Tibial nerve (tissue), 4 donors: ENCODE measurements at regions not wholly inside any gene's neighbourhood (a gene's known extent, or its start where the extent isn't known, plus 50 kb on each side); places are given as distances from the start of the nearest gene placed in this dataset.

Experiments
- DNase-seq, 2 donors: peaks; one replicate each; pipeline ENCODE4 v3.0.0-alpha.2; 2019; ENCODE audit warnings: low spot score in 2 of 2
- H3K27ac ChIP-seq, 4 donors: fragments of 200-600 bp; sonication (generic) in 3 of 4; one replicate each; pipeline ENCODE4 v1.5.1; 2017 to 2019; ENCODE audit warnings: mild to moderate bottlenecking in 1 of 4
- H3K27me3 ChIP-seq, 2 donors: fragments of 200-600 bp; sonication (generic) in 1 of 2; one replicate each; pipeline versions ENCODE4 v1.5.1 to v1.6.0; 2017 to 2019
- H3K36me3 ChIP-seq, 3 donors: fragments of 200-600 bp; sonication (generic); one replicate each; pipeline ENCODE4 v1.5.1; 2018 to 2019
- H3K4me1 ChIP-seq, 4 donors: fragments of 200-600 bp; sonication (generic) in 3 of 4; one replicate each; pipeline ENCODE4 v1.5.1; 2017 to 2019
- H3K4me3 ChIP-seq, 4 donors: fragments of 200-600 bp; sonication (generic) in 3 of 4; one replicate each; pipeline ENCODE4 v1.5.1; 2017 to 2019; ENCODE audit warnings: mild to moderate bottlenecking in 1 of 4, moderate library complexity in 1 of 4
- H3K9me3 ChIP-seq, 4 donors: fragments of 200-600 bp; sonication (generic) in 3 of 4; one replicate each; pipeline ENCODE4 v1.5.1; 2017 to 2019
- EP300 ChIP-seq, 2 donors: sonication (generic); formaldehyde crosslinking; IDR thresholded peaks; one replicate each; pipeline ENCODE4 v1.6.1; 2017; ENCODE audit warnings: antibody characterized with exemption in 2 of 2, mild to moderate bottlenecking in 1 of 2
- POLR2A ChIP-seq, 2 donors: fragments of 450-650 bp; IDR thresholded peaks; one replicate each; pipeline ENCODE4 v1.6.1; 2017; ENCODE audit warnings: antibody characterized with exemption in 2 of 2, mild to moderate bottlenecking in 2 of 2, moderate library complexity in 2 of 2
- WGBS, 2 donors: methylation state at CpG; one replicate each; pipeline ENCODE4 v1.1.5; 2018; 5-methylcytosine and 5-hydroxymethylcytosine counted together
- TF ChIP-seq, protein P1 (sequence below), 5 experiments: fragments of 200-600 bp in 3 of 5; fragments of 450-650 bp in 2 of 5; sonication (generic) in 3 of 5; IDR thresholded peaks; one replicate each; pipeline ENCODE4 v1.5.1; 2016 to 2019; ENCODE audit warnings: antibody characterized with exemption in 5 of 5, mild to moderate bottlenecking in 3 of 5, moderate library complexity in 2 of 5

DNA sequence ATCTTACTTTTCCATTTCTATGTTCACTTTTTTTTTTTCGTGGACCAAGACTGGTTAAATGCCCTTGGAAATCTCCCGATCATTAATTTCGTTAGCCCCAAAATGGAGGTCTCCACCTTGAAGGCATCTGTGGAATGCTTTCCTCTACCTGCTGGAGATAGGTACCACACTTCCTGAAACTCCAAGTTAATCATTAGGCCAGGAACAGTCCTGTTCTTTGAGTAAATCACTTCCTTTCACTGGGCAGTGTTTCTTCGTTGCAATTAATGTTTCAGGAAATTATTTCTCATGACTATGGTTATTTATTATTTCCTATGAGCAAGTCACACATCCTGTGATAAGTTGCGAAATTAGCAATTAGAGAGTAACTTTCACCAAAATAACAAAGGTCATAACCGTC, 225.2 kb upstream of the LYPLAL1 start:
- no peak overlapping the region for H3K4me3 ChIP-seq
- no peaks in the 10 kb centered on the region for H3K9me3 ChIP-seq
- no peaks in the 10 kb centered on the region for H3K27me3 ChIP-seq
- H3K4me1 ChIP-seq, result peaks cover 0 to 4% (median 0%) of the 10 kb centered on the region in 4 donors
- no peak for DNase-seq
- H3K36me3 ChIP-seq, result no peaks in the 10 kb centered on the region
- WGBS, 2 donors, result 87 to 88% methylated on average over 6 of the region's 6 CpGs
- H3K27ac ChIP-seq, result no peak overlapping the region
- TF ChIP-seq EP300 (IDR thresholded peaks at IDR 0.05), result no peak
- TF ChIP-seq, protein P1, sequence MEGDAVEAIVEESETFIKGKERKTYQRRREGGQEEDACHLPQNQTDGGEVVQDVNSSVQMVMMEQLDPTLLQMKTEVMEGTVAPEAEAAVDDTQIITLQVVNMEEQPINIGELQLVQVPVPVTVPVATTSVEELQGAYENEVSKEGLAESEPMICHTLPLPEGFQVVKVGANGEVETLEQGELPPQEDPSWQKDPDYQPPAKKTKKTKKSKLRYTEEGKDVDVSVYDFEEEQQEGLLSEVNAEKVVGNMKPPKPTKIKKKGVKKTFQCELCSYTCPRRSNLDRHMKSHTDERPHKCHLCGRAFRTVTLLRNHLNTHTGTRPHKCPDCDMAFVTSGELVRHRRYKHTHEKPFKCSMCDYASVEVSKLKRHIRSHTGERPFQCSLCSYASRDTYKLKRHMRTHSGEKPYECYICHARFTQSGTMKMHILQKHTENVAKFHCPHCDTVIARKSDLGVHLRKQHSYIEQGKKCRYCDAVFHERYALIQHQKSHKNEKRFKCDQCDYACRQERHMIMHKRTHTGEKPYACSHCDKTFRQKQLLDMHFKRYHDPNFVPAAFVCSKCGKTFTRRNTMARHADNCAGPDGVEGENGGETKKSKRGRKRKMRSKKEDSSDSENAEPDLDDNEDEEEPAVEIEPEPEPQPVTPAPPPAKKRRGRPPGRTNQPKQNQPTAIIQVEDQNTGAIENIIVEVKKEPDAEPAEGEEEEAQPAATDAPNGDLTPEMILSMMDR (IDR thresholded peaks at IDR 0.05), result no peak
- no peak for TF ChIP-seq POLR2A (IDR thresholded peaks at IDR 0.05)

DNA sequence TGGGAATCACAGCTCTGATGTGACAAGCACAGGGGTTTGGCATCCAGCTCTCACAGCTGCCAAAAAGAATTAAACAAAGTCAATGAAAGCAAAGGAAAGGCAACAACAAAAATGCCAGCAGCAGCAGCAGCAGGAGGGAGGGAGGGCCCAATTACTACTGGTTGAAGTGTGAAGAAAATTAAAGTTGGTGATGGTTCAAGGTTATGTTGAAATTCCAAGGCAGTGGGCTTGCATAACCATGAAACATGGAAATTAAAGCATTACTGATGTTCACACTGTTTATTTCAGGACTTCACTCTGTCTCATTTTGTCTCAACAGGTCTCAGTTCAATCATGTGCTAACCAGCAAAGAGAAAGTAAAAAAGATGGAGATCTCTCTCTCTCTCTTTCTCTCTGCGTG, 220.3 kb upstream of the LYPLAL1 start:
- TF ChIP-seq, protein P1 (IDR thresholded peaks at IDR 0.05), result no peak
- TF ChIP-seq EP300 (IDR thresholded peaks at IDR 0.05) (no peak), POLR2A (IDR thresholded peaks at IDR 0.05) (no peak)
- Histone ChIP-seq H3K27ac (no peak overlapping the region), H3K4me3 (no peak overlapping the region), H3K4me1 (peaks cover 0 to 7% (median 0%) of the 10 kb centered on the region in 4 donors), H3K9me3 (no peaks in the 10 kb centered on the region), H3K27me3 (no peaks in the 10 kb centered on the region), H3K36me3 (no peaks in the 10 kb centered on the region)
- DNase-seq, result no peak
- WGBS, 2 donors, result 87 to 97% methylated on average over 1 of the region's 1 CpG

DNA sequence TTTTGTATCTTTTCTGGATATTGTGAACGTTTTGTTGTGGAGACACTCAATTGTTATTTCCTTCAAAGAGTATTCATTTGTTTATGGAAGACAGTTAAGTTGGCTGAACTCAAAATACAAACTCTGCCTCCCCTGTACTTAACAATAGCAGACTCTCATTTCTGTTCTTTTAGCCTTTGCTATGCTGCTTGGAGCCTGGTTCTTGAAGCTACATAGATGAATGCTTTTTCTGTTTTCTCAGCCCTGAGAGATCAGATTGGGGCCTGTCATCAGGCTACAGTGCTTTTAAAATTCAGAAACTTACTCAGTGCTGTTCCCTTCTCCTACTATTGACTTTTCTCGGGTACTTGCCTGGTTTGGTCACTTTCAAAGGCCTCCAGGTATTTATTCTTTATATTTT, 215.7 kb upstream of the LYPLAL1 start:
- TF ChIP-seq, protein P1 (IDR thresholded peaks at IDR 0.05), result no peak
- TF ChIP-seq POLR2A (IDR thresholded peaks at IDR 0.05), result no peak
- TF ChIP-seq EP300 (IDR thresholded peaks at IDR 0.05), result no peak
- no peaks in the 10 kb centered on the region for H3K9me3 ChIP-seq
- H3K27ac ChIP-seq, result no peak overlapping the region
- H3K36me3 ChIP-seq, result no peaks in the 10 kb centered on the region
- H3K27me3 ChIP-seq, result no peaks in the 10 kb centered on the region
- H3K4me1 ChIP-seq, result peaks cover 0 to 7% (median 0%) of the 10 kb centered on the region in 4 donors
- DNase-seq, result no peak
- no peak overlapping the region for H3K4me3 ChIP-seq
- 33 to 43% methylated on average over 2 of the region's 2 CpGs for WGBS, 2 donors

DNA sequence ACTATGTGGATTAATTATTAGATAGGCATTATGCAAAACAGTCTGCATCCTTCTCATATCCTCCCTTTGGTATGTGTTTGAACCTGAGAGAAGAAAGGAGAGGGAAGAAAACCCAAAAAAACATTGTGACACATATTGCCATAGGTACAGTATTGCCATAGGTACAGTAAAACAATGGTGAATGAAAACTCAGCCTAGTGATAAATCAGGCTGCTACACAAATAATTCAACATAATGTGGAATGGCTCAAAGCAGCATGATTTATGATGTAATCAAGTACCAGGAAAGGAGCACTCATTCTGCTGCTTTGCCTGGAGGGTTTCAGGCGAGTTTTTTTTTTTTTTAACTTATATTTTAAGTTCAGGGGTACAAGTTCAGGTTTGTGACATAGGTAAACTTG, 213.9 kb upstream of the LYPLAL1 start:
- 76 to 86% methylated on average over 1 of the region's 1 CpG for WGBS, 2 donors
- TF ChIP-seq, protein P1 (IDR thresholded peaks at IDR 0.05), result no peak
- TF ChIP-seq POLR2A (IDR thresholded peaks at IDR 0.05) (no peak), EP300 (IDR thresholded peaks at IDR 0.05) (no peak)
- no peak for DNase-seq
- Histone ChIP-seq H3K4me1 (no peaks in the 10 kb centered on the region), H3K27me3 (no peaks in the 10 kb centered on the region), H3K4me3 (no peak overlapping the region), H3K36me3 (no peaks in the 10 kb centered on the region), H3K27ac (no peak overlapping the region), H3K9me3 (no peaks in the 10 kb centered on the region)

DNA sequence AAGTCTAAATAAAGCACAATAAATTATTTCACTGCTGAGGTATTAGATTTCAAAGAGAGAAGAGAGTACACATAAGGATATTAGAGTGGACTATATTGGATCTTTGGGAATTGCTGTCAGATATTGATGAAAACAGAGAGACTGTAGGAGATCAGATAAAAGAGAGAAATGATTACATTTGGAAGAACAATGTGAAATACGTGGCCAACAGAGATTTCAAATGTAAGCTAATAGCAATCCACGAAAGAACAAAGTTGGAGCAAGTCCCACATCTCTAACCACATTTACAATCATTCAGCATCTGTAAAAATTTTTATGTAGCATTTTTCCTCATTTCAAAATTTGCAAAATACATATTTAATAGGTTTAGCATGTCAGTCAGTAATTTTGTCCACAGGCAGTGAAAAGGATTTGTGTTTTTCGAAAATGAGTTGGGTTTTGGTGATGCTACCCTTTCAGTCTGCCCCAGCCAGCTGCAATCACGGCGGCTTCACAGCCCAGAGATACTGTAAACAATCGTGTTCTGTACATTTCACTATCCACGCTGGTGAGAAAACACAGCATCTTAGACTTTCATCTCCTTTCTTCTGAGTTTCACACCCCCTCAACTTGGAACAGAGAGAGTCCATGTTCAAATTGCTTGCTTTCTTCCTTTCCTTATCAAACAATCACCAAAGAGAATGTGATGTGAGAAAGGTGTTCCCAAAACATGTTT, 209.1 kb upstream of the LYPLAL1 start:
- DNase-seq, result no peak
- TF ChIP-seq EP300 (IDR thresholded peaks at IDR 0.05) (no peak), POLR2A (IDR thresholded peaks at IDR 0.05) (no peak)
- TF ChIP-seq, protein P1 (IDR thresholded peaks at IDR 0.05), result no peak
- Histone ChIP-seq H3K4me1 (no peaks in the 10 kb centered on the region), H3K27ac (no peak overlapping the region), H3K27me3 (no peaks in the 10 kb centered on the region), H3K4me3 (no peak overlapping the region), H3K36me3 (no peaks in the 10 kb centered on the region), H3K9me3 (peaks cover 0 to 10% (median 3%) of the 10 kb centered on the region in 4 donors)
- WGBS, 2 donors, result 56 to 70% methylated on average over 7 of the region's 7 CpGs
